MM.1S (cell line): ENCODE measurements at regions not wholly inside any gene's neighbourhood (a gene's known extent, or its start where the extent isn't known, plus 50 kb on each side); places are given as distances from the start of the nearest gene placed in this dataset.

ENCODE experiments used
- DNase-seq: peaks from one replicate; pipeline ENCODE4 v3.0.0-alpha.2; 2015
- H2AFZ ChIP-seq: fragments of 300-600 bp; sonication (generic); 2 replicates; pipeline ENCODE4 v1.6.0; 2016; ENCODE audit warnings: antibody characterized with exemption, low read length
- H3F3A ChIP-seq: fragments of 300-600 bp; sonication (generic); 2 replicates; pipeline ENCODE4 v1.6.1; 2016; ENCODE audit warnings: mild to moderate bottlenecking, antibody characterized with exemption, low read length, moderate library complexity, mixed read lengths; ENCODE audit not compliant: insufficient read depth
- H3K27ac ChIP-seq: fragments of 300-600 bp; sonication (generic); 2 replicates; pipeline ENCODE4 v1.5.1; 2016; ENCODE audit warnings: mild to moderate bottlenecking, low read length
- H3K27me3 ChIP-seq: fragments of 300-600 bp; sonication (generic); replicated peaks from 2 replicates; pipeline ENCODE4 v1.6.0; 2016; ENCODE audit warnings: low read length; ENCODE audit not compliant: insufficient read depth
- H3K36me3 ChIP-seq: fragments of 300-600 bp; sonication (generic); replicated peaks from 2 replicates; pipeline ENCODE4 v1.6.1; 2016; ENCODE audit warnings: mild to moderate bottlenecking, low read length, mixed read lengths; ENCODE audit not compliant: insufficient read depth
- H3K4me1 ChIP-seq: fragments of 300-600 bp; sonication (generic); 2 replicates; pipeline ENCODE4 v1.6.1; 2016; ENCODE audit warnings: low read length, mixed read lengths
- H3K4me2 ChIP-seq: fragments of 300-600 bp; sonication (generic); 2 replicates; pipeline ENCODE4 v1.6.0; 2016; ENCODE audit warnings: low read depth, low read length
- H3K4me3 ChIP-seq: fragments of 300-600 bp; sonication (generic); 2 replicates; pipeline ENCODE4 v1.5.1; 2016; ENCODE audit warnings: low read length, mixed read lengths
- H3K79me2 ChIP-seq: fragments of 300-600 bp; sonication (generic); 2 replicates; pipeline ENCODE4 v1.6.1; 2016; ENCODE audit warnings: mixed run types, low read length, mixed read lengths
- H3K9ac ChIP-seq: fragments of 300-600 bp; sonication (generic); 2 replicates; pipeline ENCODE4 v1.6.1; 2016; ENCODE audit warnings: low read length, mixed read lengths
- H3K9me2 ChIP-seq: fragments of 300-600 bp; sonication (generic); replicated peaks from 2 replicates; pipeline ENCODE4 v1.6.1; 2016; ENCODE audit warnings: mild to moderate bottlenecking, low read length, mixed read lengths; ENCODE audit not compliant: insufficient read depth
- H3K9me3 ChIP-seq: fragments of 300-600 bp; sonication (generic); replicated peaks from 2 replicates; pipeline ENCODE4 v1.6.1; 2016; ENCODE audit warnings: mild to moderate bottlenecking, low read length, mixed read lengths; ENCODE audit not compliant: insufficient read depth
- H4K20me1 ChIP-seq: fragments of 300-600 bp; sonication (generic); 2 replicates; pipeline ENCODE4 v1.6.1; 2016; ENCODE audit warnings: mild to moderate bottlenecking, low read length, moderate library complexity, mixed read lengths; ENCODE audit not compliant: insufficient read depth
- EZH2 ChIP-seq: fragments of 300-600 bp; sonication (generic); optimal IDR thresholded peaks from 2 replicates; pipeline ENCODE3; 2017; ENCODE audit warnings: low read depth, mild to moderate bottlenecking, antibody characterized with exemption, low read length, mixed read lengths
- EZH2phosphoT487 ChIP-seq: fragments of 300-600 bp; sonication (generic); IDR thresholded peaks from 2 replicates; pipeline ENCODE4 v1.6.1; 2018; ENCODE audit warnings: antibody characterized with exemption, low read length
- TF ChIP-seq, protein P1 (sequence below): fragments of 300-600 bp; sonication (generic); IDR thresholded peaks from 2 replicates; pipeline ENCODE4 v1.5.1; 2016; ENCODE audit warnings: antibody characterized with exemption, low read length, mixed read lengths

DNA sequence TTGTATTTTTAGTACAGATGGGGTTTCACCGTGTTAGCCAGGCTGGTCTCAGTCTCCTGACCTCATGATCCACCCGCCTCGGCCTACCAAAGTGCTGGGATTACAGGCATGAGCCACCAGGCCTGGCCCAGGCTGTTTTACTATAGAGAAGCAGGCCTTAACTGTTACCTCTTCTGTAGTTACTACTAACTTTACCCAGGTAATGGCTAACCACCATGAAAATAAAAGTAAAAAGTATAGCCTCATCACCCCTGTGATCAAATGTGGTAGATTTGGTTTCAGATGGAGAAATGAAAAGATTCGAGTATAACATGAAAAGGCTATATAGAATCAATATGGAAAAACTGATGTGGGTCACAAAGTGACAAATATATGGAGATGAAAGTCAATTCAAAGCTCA lies 210.1 kb downstream of the CD47 start:
- Histone ChIP-seq H3K4me3 (no peak overlapping the region), H3F3A (no peaks in the 10 kb centered on the region), H3K36me3 (no peaks in the 10 kb centered on the region), H3K9me3 (no peaks in the 10 kb centered on the region), H3K27ac (no peak overlapping the region), H2AFZ (no peak overlapping the region), H3K4me1 (no peaks in the 10 kb centered on the region), H3K79me2 (no peaks in the 10 kb centered on the region), H3K9me2 (no peaks in the 10 kb centered on the region), H3K4me2 (no peak overlapping the region), H3K27me3 (no peaks in the 10 kb centered on the region), H4K20me1 (no peaks in the 10 kb centered on the region), H3K9ac (no peak overlapping the region)
- TF ChIP-seq, protein P1, sequence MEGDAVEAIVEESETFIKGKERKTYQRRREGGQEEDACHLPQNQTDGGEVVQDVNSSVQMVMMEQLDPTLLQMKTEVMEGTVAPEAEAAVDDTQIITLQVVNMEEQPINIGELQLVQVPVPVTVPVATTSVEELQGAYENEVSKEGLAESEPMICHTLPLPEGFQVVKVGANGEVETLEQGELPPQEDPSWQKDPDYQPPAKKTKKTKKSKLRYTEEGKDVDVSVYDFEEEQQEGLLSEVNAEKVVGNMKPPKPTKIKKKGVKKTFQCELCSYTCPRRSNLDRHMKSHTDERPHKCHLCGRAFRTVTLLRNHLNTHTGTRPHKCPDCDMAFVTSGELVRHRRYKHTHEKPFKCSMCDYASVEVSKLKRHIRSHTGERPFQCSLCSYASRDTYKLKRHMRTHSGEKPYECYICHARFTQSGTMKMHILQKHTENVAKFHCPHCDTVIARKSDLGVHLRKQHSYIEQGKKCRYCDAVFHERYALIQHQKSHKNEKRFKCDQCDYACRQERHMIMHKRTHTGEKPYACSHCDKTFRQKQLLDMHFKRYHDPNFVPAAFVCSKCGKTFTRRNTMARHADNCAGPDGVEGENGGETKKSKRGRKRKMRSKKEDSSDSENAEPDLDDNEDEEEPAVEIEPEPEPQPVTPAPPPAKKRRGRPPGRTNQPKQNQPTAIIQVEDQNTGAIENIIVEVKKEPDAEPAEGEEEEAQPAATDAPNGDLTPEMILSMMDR: no peak
- TF ChIP-seq EZH2phosphoT487: no peak
- TF ChIP-seq EZH2: no peak
- DNase-seq: no peak

DNA sequence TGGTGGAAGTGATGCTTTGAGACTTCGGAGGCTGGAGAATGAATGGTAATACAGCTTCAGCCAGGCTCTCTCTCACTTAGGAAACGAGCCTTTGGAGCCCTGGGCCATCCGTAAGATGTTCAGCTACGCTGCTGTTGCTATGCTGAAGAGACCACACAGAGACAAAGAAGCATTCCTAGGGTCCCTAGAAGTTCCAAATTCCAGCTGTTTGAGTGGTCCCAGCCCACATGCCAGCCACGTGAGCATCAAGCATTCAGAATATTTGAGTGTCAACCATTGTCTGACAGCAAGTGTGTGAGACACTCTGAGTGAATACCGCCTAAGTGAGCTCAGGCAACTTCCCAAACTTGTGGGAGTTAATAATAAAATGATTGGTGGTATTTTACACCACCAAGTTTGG lies 212.9 kb downstream of the CD47 start:
- no peak for DNase-seq
- Histone ChIP-seq H3K27ac (no peak overlapping the region), H2AFZ (no peak overlapping the region), H3K4me1 (no peaks in the 10 kb centered on the region), H4K20me1 (no peaks in the 10 kb centered on the region), H3K9me2 (no peaks in the 10 kb centered on the region), H3K36me3 (no peaks in the 10 kb centered on the region), H3K79me2 (no peaks in the 10 kb centered on the region), H3K9ac (no peak overlapping the region), H3K9me3 (no peaks in the 10 kb centered on the region), H3F3A (no peaks in the 10 kb centered on the region), H3K4me3 (no peak overlapping the region), H3K4me2 (no peak overlapping the region), H3K27me3 (no peaks in the 10 kb centered on the region)
- TF ChIP-seq EZH2: no peak
- TF ChIP-seq, protein P1: no peak
- TF ChIP-seq EZH2phosphoT487: no peak

DNA sequence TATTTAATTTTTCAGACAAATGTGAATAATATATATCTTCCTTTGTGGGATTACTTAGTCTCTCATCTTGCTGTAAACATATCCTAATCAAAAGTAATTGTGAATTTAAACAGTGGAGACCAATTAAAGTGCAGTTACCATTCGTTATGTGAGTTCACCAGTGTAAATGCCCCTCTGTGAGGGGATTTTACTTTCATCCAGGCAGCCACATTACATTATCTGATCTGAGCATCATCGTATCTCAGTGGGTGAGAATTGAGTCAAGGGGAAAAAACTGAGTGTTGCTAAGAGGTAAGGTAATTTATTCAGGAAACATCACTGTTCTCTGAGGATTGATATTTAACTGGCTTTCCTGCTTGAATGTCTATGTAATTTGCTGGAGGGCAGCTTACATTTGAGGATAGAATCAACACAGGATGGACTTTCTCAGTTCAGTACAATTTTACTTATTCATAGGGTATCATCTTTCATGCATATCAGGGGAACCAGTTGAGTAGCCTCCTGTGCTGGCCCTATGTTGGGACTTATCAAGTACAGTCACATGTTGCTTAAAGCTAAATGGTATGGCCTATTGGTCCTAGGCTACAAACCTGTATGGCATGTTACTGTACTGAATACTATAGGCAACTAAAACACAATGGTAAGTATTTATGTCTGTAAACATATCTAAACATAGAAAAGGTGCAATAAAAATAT lies 219.7 kb downstream of the CD47 start:
- no peaks in the 10 kb centered on the region for H3K36me3 ChIP-seq
- H3K9me3 ChIP-seq: no peaks in the 10 kb centered on the region
- no peak overlapping the region for H2AFZ ChIP-seq
- H3K4me1 ChIP-seq: no peaks in the 10 kb centered on the region
- H3F3A ChIP-seq: no peaks in the 10 kb centered on the region
- H3K27me3 ChIP-seq: no peaks in the 10 kb centered on the region
- no peaks in the 10 kb centered on the region for H3K79me2 ChIP-seq
- H3K27ac ChIP-seq: no peak overlapping the region
- H3K9ac ChIP-seq: no peak overlapping the region
- no peak overlapping the region for H3K4me3 ChIP-seq
- H3K4me2 ChIP-seq: no peak overlapping the region
- no peak for DNase-seq
- no peaks in the 10 kb centered on the region for H3K9me2 ChIP-seq
- TF ChIP-seq EZH2: no peak
- TF ChIP-seq EZH2phosphoT487: no peak
- TF ChIP-seq, protein P1: no peak
- no peaks in the 10 kb centered on the region for H4K20me1 ChIP-seq
